ENCODE measurements at regions not wholly inside any gene's neighbourhood (a gene's known extent, or its start where the extent isn't known, plus 50 kb on each side); places are given as distances from the start of the nearest gene placed in this dataset.

- peaks cover 42% of the 10 kb centered on the region for H3K27me3 ChIP-seq (ENCODE audit: control insufficient read depth, insufficient read depth, low read length)
- H3K9me3 ChIP-seq (replicated peaks; ENCODE audit: low read length): no peaks in the 10 kb centered on the region
- peaks cover 6% of the 10 kb centered on the region for H3K4me1 ChIP-seq (ENCODE audit: control insufficient read depth, insufficient read depth, low read length)
- no peak overlapping the region for H3K4me2 ChIP-seq (ENCODE audit: low read length)
- no peaks in the 10 kb centered on the region for H3K36me3 ChIP-seq (ENCODE audit: insufficient read depth, low read length)
- no peak overlapping the region for H3K4me3 ChIP-seq (ENCODE audit: low read length)
- no peak overlapping the region for H3K9ac ChIP-seq (ENCODE audit: low read depth, low read length)
Observed at GRCh38 chr22:27537501-27537900, 264.1 kb downstream of the MN1 start.

- Histone ChIP-seq H3K9me3 (replicated peaks; ENCODE audit: low read length) (no peaks in the 10 kb centered on the region), H3K27me3 (ENCODE audit: control insufficient read depth, insufficient read depth, low read length) (peaks cover 54% of the 10 kb centered on the region)
Observed at GRCh38 chr22:27538666-27539065, 262.9 kb downstream of the MN1 start.

GRCh38 chr22:27540247-27540646 is 261.3 kb downstream of the MN1 start:
- H3K27me3 ChIP-seq (ENCODE audit: control insufficient read depth, insufficient read depth, low read length): peaks cover 64% of the 10 kb centered on the region
- H3K4me2 ChIP-seq (ENCODE audit: low read length): no peak overlapping the region
- no peaks in the 10 kb centered on the region for H3K4me1 ChIP-seq (ENCODE audit: control insufficient read depth, insufficient read depth, low read length)
- no peaks in the 10 kb centered on the region for H3K36me3 ChIP-seq (ENCODE audit: insufficient read depth, low read length)
- H3K4me3 ChIP-seq (ENCODE audit: low read length): no peak overlapping the region
- H3K9me3 ChIP-seq (replicated peaks; ENCODE audit: low read length): no peaks in the 10 kb centered on the region
- H3K9ac ChIP-seq (ENCODE audit: low read depth, low read length): no peak overlapping the region

More at GRCh38 chr22:27538666-27539065, 262.9 kb downstream of the MN1 start:
- Histone ChIP-seq H3K4me1 (ENCODE audit: control insufficient read depth, insufficient read depth, low read length) (peaks cover 6% of the 10 kb centered on the region), H3K4me2 (ENCODE audit: low read length) (no peak overlapping the region), H3K36me3 (ENCODE audit: insufficient read depth, low read length) (no peaks in the 10 kb centered on the region), H3K4me3 (ENCODE audit: low read length) (no peak overlapping the region), H3K9ac (ENCODE audit: low read depth, low read length) (no peak overlapping the region)

- Histone ChIP-seq H3K27me3 (ENCODE audit: control insufficient read depth, insufficient read depth, low read length) (peaks cover 70% of the 10 kb centered on the region), H3K4me3 (ENCODE audit: low read length) (no peak overlapping the region), H3K9ac (ENCODE audit: low read depth, low read length) (no peak overlapping the region), H3K4me1 (ENCODE audit: control insufficient read depth, insufficient read depth, low read length) (no peaks in the 10 kb centered on the region), H3K4me2 (ENCODE audit: low read length) (no peak overlapping the region), H3K36me3 (ENCODE audit: insufficient read depth, low read length) (no peaks in the 10 kb centered on the region), H3K9me3 (replicated peaks; ENCODE audit: low read length) (no peaks in the 10 kb centered on the region)
Observed at GRCh38 chr22:27540656-27541396, 260.7 kb downstream of the MN1 start.

- no peaks in the 10 kb centered on the region for H3K36me3 ChIP-seq (ENCODE audit: insufficient read depth, low read length)
Observed at GRCh38 chr22:27541836-27542235, 259.7 kb downstream of the MN1 start.

DNA sequence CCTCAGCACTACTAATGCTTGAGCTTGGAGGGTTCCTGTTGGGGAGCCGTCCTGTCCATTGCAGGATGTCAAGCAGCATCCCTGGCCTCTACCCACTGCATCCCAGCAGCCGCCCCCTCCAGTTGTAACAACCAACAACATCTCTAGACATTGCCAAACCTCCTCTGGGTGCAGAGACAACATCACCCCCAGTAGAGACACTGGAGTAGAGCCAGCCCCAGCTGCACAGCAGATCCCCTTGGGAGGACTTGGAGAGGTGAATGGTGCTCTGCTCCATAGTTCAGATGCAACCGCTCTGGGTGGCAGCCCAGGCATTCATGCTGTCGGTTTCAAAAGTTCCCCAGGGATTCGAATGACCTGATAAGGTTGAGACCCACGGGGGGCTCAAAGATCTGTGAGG is 259.0 kb downstream of the MN1 start:
- Histone ChIP-seq H3K9ac (ENCODE audit: low read depth, low read length) (no peak overlapping the region), H3K36me3 (ENCODE audit: insufficient read depth, low read length) (no peaks in the 10 kb centered on the region), H3K9me3 (replicated peaks; ENCODE audit: low read length) (no peaks in the 10 kb centered on the region), H3K4me1 (ENCODE audit: control insufficient read depth, insufficient read depth, low read length) (no peaks in the 10 kb centered on the region), H3K27me3 (ENCODE audit: control insufficient read depth, insufficient read depth, low read length) (peaks cover 72% of the 10 kb centered on the region), H3K4me3 (ENCODE audit: low read length) (no peak overlapping the region), H3K4me2 (ENCODE audit: low read length) (no peak overlapping the region)

More at GRCh38 chr22:27541836-27542235, 259.7 kb downstream of the MN1 start:
- Histone ChIP-seq H3K4me1 (ENCODE audit: control insufficient read depth, insufficient read depth, low read length) (no peaks in the 10 kb centered on the region), H3K9ac (ENCODE audit: low read depth, low read length) (no peak overlapping the region), H3K4me3 (ENCODE audit: low read length) (no peak overlapping the region), H3K9me3 (replicated peaks; ENCODE audit: low read length) (no peaks in the 10 kb centered on the region), H3K4me2 (ENCODE audit: low read length) (no peak overlapping the region), H3K27me3 (ENCODE audit: control insufficient read depth, insufficient read depth, low read length) (peaks cover 72% of the 10 kb centered on the region)

DNA sequence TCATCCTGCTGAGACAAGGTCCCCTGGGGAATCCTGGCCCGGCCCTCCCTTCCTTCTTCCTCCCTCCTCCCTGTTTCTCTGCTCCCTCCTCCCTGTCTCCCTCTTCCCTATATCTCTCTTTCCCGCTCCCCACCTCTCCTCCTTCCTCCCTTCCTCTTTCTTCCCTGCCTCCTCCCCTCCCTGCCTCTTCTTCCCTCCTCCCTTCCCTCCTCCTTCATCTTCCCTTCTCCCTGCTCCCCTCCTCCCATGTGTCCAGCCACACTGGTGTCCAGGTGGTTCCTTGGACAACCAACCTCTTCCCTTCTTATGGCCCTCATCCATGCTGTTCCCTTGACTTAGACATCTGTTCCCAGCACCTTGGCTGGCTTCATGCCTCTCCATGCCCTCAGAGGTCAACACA is 258.1 kb downstream of the MN1 start:
- peaks cover 66% of the 10 kb centered on the region for H3K27me3 ChIP-seq (ENCODE audit: control insufficient read depth, insufficient read depth, low read length)
- no peak overlapping the region for H3K4me3 ChIP-seq (ENCODE audit: low read length)

DNA sequence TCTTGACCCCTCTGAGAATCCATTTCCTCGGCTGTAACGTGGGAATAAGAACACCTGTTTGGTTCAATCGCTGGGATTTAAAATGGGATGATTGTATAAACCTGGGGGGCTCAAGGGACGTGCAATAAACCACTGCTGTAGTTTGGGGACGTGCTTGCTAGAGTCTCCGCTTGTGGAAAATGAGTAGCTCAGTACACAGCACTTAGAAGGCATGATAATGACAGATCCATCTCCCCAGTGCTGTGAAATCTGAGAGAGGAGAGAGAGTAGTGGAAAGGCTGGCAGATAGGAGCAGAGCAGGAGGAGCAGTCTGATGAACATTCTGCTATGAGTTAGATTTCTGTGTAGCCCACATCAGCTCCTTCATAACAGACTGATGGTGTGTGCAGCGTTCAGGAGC is 256.5 kb downstream of the MN1 start:
- no peak overlapping the region for H3K4me3 ChIP-seq (ENCODE audit: low read length)
- H3K9ac ChIP-seq (ENCODE audit: low read depth, low read length): no peak overlapping the region
- H3K4me2 ChIP-seq (ENCODE audit: low read length): no peak overlapping the region
- no peaks in the 10 kb centered on the region for H3K4me1 ChIP-seq (ENCODE audit: control insufficient read depth, insufficient read depth, low read length)
- H3K27me3 ChIP-seq (ENCODE audit: control insufficient read depth, insufficient read depth, low read length): peaks cover 52% of the 10 kb centered on the region
- H3K36me3 ChIP-seq (ENCODE audit: insufficient read depth, low read length): no peaks in the 10 kb centered on the region
- H3K9me3 ChIP-seq (replicated peaks; ENCODE audit: low read length): no peaks in the 10 kb centered on the region

More for the DNA sequence above, 258.1 kb downstream of the MN1 start:
- Histone ChIP-seq H3K9me3 (replicated peaks; ENCODE audit: low read length) (no peaks in the 10 kb centered on the region), H3K9ac (ENCODE audit: low read depth, low read length) (no peak overlapping the region), H3K4me1 (ENCODE audit: control insufficient read depth, insufficient read depth, low read length) (no peaks in the 10 kb centered on the region), H3K4me2 (ENCODE audit: low read length) (no peak overlapping the region), H3K36me3 (ENCODE audit: insufficient read depth, low read length) (no peaks in the 10 kb centered on the region)

DNA sequence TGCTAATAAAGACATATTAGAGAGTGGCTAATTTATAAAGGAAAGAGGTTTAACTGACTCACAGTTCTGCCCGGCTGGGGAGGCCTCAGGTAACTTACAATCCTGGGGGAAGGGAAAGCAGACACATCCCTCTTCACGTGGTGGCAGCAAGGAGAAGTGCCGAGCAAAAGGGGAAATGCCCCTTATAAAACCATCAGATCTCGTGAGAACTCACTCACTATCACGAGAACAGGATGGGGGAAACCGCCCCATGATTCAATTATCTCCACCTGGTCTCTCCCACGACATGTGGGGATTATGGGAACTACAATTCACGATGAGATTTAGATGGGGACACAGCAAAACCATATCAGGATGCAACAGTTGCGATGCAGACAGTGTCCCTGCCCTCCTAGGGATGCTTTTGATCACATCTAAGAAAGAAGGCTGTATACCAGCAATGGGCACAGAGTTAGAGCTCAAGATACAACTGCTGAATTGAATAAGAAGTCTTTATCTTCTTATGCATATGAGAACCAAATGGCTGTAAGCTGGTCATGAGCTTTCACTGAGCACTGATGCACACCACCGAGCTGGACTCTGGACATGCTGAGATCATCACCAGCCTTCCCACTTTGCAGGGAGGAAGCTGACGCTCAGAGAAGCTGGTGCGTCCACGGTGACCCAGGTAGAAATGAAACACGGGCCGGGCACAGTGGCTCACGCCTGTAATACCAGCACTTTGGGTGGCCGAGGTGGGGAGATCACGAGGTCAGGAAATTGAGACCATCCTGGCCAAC is 255.2 kb downstream of the MN1 start:
- peaks cover 40% of the 10 kb centered on the region for H3K27me3 ChIP-seq (ENCODE audit: control insufficient read depth, insufficient read depth, low read length)

DNA sequence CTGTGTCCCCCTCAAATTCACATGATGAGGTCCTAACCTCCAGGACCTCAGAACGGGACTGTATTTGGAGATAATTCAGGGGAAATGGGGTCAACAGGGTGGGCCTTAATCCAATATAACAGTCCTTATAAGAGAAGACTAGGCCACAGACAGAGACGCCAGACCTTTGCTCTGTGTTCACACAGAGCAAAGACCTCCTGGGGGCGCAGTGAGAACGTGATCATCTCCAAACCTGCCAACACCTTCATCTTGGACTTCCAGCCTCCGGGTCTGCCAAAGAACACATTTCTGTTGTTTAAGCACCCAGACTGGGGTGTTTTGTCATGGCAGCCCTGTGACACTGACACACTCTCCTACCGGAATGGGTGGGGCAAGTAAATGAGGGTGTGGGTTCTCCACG is 250.2 kb downstream of the MN1 start:
- H3K9ac ChIP-seq (ENCODE audit: low read depth, low read length): no peak overlapping the region
- no peaks in the 10 kb centered on the region for H3K36me3 ChIP-seq (ENCODE audit: insufficient read depth, low read length)
- no peak overlapping the region for H3K4me2 ChIP-seq (ENCODE audit: low read length)
- H3K27me3 ChIP-seq (ENCODE audit: control insufficient read depth, insufficient read depth, low read length): peaks cover 11% of the 10 kb centered on the region
- no peak overlapping the region for H3K4me3 ChIP-seq (ENCODE audit: low read length)
- H3K4me1 ChIP-seq (ENCODE audit: control insufficient read depth, insufficient read depth, low read length): no peaks in the 10 kb centered on the region
- peaks cover 3% of the 10 kb centered on the region for H3K9me3 ChIP-seq (replicated peaks; ENCODE audit: low read length)

More for the DNA sequence above, 255.2 kb downstream of the MN1 start:
- no peak overlapping the region for H3K4me3 ChIP-seq (ENCODE audit: low read length)
- no peak overlapping the region for H3K4me2 ChIP-seq (ENCODE audit: low read length)
- H3K36me3 ChIP-seq (ENCODE audit: insufficient read depth, low read length): no peaks in the 10 kb centered on the region
- H3K9me3 ChIP-seq (replicated peaks; ENCODE audit: low read length): no peaks in the 10 kb centered on the region
- H3K9ac ChIP-seq (ENCODE audit: low read depth, low read length): no peak overlapping the region
- no peaks in the 10 kb centered on the region for H3K4me1 ChIP-seq (ENCODE audit: control insufficient read depth, insufficient read depth, low read length)

DNA sequence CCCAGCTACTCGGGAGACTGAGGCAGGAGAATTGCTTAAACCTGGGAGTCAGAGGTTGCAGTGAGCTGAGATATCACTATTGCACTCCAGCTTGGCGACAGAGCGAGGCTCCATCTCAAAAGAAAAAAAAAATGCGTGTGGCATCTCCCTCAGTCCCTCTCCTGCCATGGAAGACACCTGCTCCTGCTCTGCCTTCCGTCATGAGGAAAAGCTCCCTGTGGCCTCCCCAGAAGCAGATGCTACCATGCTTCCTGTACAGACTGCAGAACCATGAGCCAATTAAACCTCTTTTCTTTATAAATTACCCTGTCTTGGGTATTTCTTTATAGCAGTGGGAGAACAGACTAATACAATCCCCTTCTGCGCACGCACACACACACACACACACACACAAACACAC is 249.4 kb downstream of the MN1 start:
- H3K4me1 ChIP-seq (ENCODE audit: control insufficient read depth, insufficient read depth, low read length): no peaks in the 10 kb centered on the region
- peaks cover 3% of the 10 kb centered on the region for H3K9me3 ChIP-seq (replicated peaks; ENCODE audit: low read length)
- no peak overlapping the region for H3K4me3 ChIP-seq (ENCODE audit: low read length)
- H3K27me3 ChIP-seq (ENCODE audit: control insufficient read depth, insufficient read depth, low read length): peaks cover 18% of the 10 kb centered on the region
- no peak overlapping the region for H3K9ac ChIP-seq (ENCODE audit: low read depth, low read length)
- H3K4me2 ChIP-seq (ENCODE audit: low read length): no peak overlapping the region
- H3K36me3 ChIP-seq (ENCODE audit: insufficient read depth, low read length): no peaks in the 10 kb centered on the region

All from skeletal muscle satellite cell (primary cell).